K562 (cell line): ENCODE measurements at regions not wholly inside any gene's neighbourhood (a gene's known extent, or its start where the extent isn't known, plus 50 kb on each side); places are given as distances from the start of the nearest gene placed in this dataset.

ENCODE experiments used
- ATAC-seq: fragments of 200-7000 bp; cut with Tn5 transposase; 3 replicates; pipeline ENCODE4 v1.9.1; 2020; ENCODE audit warnings: moderate library complexity
- BruUV-seq: library from RNA; stranded (reverse); fragments of 400-500 nt; replicated peaks from 2 replicates; lab custom pipeline; 2021; lab: Mats Ljungman, UMichigan
- CTCF ChIA-PET: fragments of 300-600 bp; formaldehyde crosslinking; extraction: SDS; loops from one replicate; lab custom pipeline; 2021; ENCODE audit warnings: low intra/inter-chr PET ratio; lab: Yijun Ruan, JAX
- POLR2A ChIA-PET: fragments of 300-600, 350-650 bp; sonication (Branson Sonifier 250); formaldehyde crosslinking; extraction: SDS; loops from one replicate; lab custom pipeline; 2021; ENCODE audit warnings: antibody characterized with exemption, inconsistent platforms; lab: Yijun Ruan, JAX
- DNase-seq, 4 experiments: peaks; one replicate each; pipeline versions ENCODE4 v3.0.0 to v3.0.0-alpha.2; 2011 to 2018; ENCODE audit warnings: low spot score in 3 of 4, mixed read lengths in 3 of 4; ENCODE audit errors: extremely low read depth in 1 of 4
- FAIRE-seq: peaks from 2 replicates; lab custom pipeline; 2011; peaks lifted over from hg19 to GRCh38; lab: Jason Lieb, UNC
- H2AFZ ChIP-seq: 2 replicates; pipeline ENCODE4 v1.6.0; 2011; ENCODE audit warnings: low read depth, low read length, control low read depth, inconsistent platforms
- H3K27ac ChIP-seq: fragments of 200-600 bp; 3 replicates; pipeline ENCODE4 v1.8.0; 2011; ENCODE audit warnings: low read depth, mild to moderate bottlenecking, control low read depth, inconsistent platforms, low read length, moderate library complexity, mixed read lengths; ENCODE audit errors: extremely low read depth
- H3K27me3 ChIP-seq, 2 experiments: fragments of 300-600 bp in 1 of 2; 2 replicates in 1 of 2; 3 replicates in 1 of 2; pipeline versions ENCODE4 v1.6.0 to v1.8.0; 2011; ENCODE audit warnings: inconsistent platforms in 2 of 2, low read length in 2 of 2, mild to moderate bottlenecking in 1 of 2, mixed read lengths in 1 of 2, moderate library complexity in 1 of 2; ENCODE audit not compliant: control insufficient read depth in 2 of 2, insufficient read depth in 2 of 2
- H3K36me3 ChIP-seq: fragments of 300-600 bp; 3 replicates; pipeline ENCODE4 v1.8.0; 2011; ENCODE audit warnings: mild to moderate bottlenecking, low read length, inconsistent platforms; ENCODE audit not compliant: control insufficient read depth, insufficient read depth
- H3K4me1 ChIP-seq, 2 experiments: fragments of 200-600 bp in 1 of 2; replicated peaks in 1 of 2; 2 replicates in 1 of 2; 3 replicates in 1 of 2; pipeline versions ENCODE4 v1.5.1 to v1.8.0; 2011; ENCODE audit warnings: inconsistent platforms in 2 of 2, low read length in 2 of 2, mild to moderate bottlenecking in 1 of 2, mixed read lengths in 1 of 2, moderate library complexity in 1 of 2; ENCODE audit not compliant: control insufficient read depth in 2 of 2, insufficient read depth in 2 of 2
- H3K4me2 ChIP-seq: 2 replicates; pipeline ENCODE4 v1.6.1; 2011; ENCODE audit warnings: low read length, control low read depth, inconsistent platforms, mixed read lengths; ENCODE audit not compliant: insufficient read depth
- H3K4me3 ChIP-seq: fragments of 200-600 bp; sonication (generic), shearing (Covaris generic); 2 replicates; pipeline ENCODE4 v1.5.1; 2016; ENCODE audit warnings: control low read depth, inconsistent platforms
- H3K79me2 ChIP-seq: fragments of 200-600 bp; 3 replicates; pipeline ENCODE4 v1.8.0; 2011; ENCODE audit warnings: low read length, inconsistent platforms; ENCODE audit not compliant: control insufficient read depth, insufficient read depth
- H3K9ac ChIP-seq, 2 experiments: 2 replicates each; pipeline versions ENCODE4 v1.6.0 to v1.6.1; 2011; ENCODE audit warnings: low read depth in 2 of 2, low read length in 2 of 2, control low read depth in 1 of 2, inconsistent platforms in 1 of 2, mild to moderate bottlenecking in 1 of 2, mixed read lengths in 1 of 2; ENCODE audit not compliant: insufficient read depth in 1 of 2
- H3K9me1 ChIP-seq: one replicate; pipeline ENCODE4 v1.6.0; 2011; ENCODE audit warnings: inconsistent platforms, mild to moderate bottlenecking, low read length, moderate library complexity; ENCODE audit not compliant: control insufficient read depth, insufficient read depth
- H3K9me3 ChIP-seq: replicated peaks from 2 replicates; pipeline ENCODE4 v1.5.1; 2011; ENCODE audit warnings: low read depth, low read length, inconsistent platforms; ENCODE audit not compliant: control insufficient read depth, insufficient read depth
- H4K20me1 ChIP-seq: replicated peaks from 2 replicates; pipeline ENCODE4 v1.6.1; 2011; ENCODE audit warnings: low read length, inconsistent platforms, mixed read lengths; ENCODE audit not compliant: control insufficient read depth, insufficient read depth
- CEBPG ChIP-seq, 3 experiments: fragments of 200-800 bp in 1 of 3; sonication (Bioruptor generic) in 1 of 3; sonication (generic) in 1 of 3; formaldehyde crosslinking in 1 of 3; IDR thresholded peaks in 2 of 3; conservative IDR thresholded peaks in 1 of 3; 2 replicates each; pipeline versions ENCODE4 v1.6.1 to v1.8.0; 2016 to 2022; ENCODE audit warnings: missing compliant biosample characterization in 2 of 3, missing genetic modification characterization in 2 of 3, mild to moderate bottlenecking in 1 of 3, missing genetic modification reagents in 1 of 3
- ETV1 ChIP-seq: fragments of 450-650 bp; conservative IDR thresholded peaks from 2 replicates; pipeline ENCODE4 v1.6.1; 2016; ENCODE audit warnings: missing genetic modification characterization, control low read depth, low read depth, missing compliant biosample characterization
- FOXM1 ChIP-seq, 2 experiments: fragments of 450-650 bp in 1 of 2; sonication (generic) in 1 of 2; formaldehyde crosslinking in 1 of 2; IDR thresholded peaks; 2 replicates each; pipeline versions ENCODE4 v1.6.1 to v1.9.0; 2017 to 2022; ENCODE audit warnings: low read depth in 2 of 2, mild to moderate bottlenecking in 2 of 2, missing genetic modification reagents in 1 of 2, moderate library complexity in 1 of 2
- HINFP ChIP-seq: fragments of 450-650 bp; conservative IDR thresholded peaks from 2 replicates; pipeline ENCODE4 v1.6.1; 2016; ENCODE audit warnings: missing genetic modification characterization, low read depth, mild to moderate bottlenecking, control low read depth, missing compliant biosample characterization
- KLF13 ChIP-seq: fragments of 450-650 bp; IDR thresholded peaks from 2 replicates; pipeline ENCODE4 v1.6.1; 2016; ENCODE audit warnings: missing genetic modification characterization, low read depth, mild to moderate bottlenecking, missing compliant biosample characterization, moderate library complexity, borderline replicate concordance
- MTF1 ChIP-seq: fragments of 250-450 bp; sonication (Bioruptor Pico); IDR thresholded peaks from 2 replicates; pipeline ENCODE4 v1.9.0; 2021; ENCODE audit warnings: moderate library complexity, mild to moderate bottlenecking, inconsistent platforms, borderline replicate concordance
- TBP ChIP-seq: optimal IDR thresholded peaks from 2 replicates; pipeline ENCODE3; 2011; ENCODE audit warnings: low read depth, low read length, improper control_type of control experiment
- THAP7 ChIP-seq: fragments of 250-450 bp; sonication (Bioruptor Pico); IDR thresholded peaks from 2 replicates; pipeline ENCODE4 v1.5.0; 2021
- ZNF41 ChIP-seq: fragments of 250-450 bp; sonication (Bioruptor Pico); conservative IDR thresholded peaks from 2 replicates; pipeline ENCODE4 v1.4.0; 2020; ENCODE audit warnings: mild to moderate bottlenecking
- ZNF589 ChIP-seq: fragments of 200-800 bp; sonication (Bioruptor generic); IDR thresholded peaks from 2 replicates; pipeline ENCODE4 v1.6.1; 2016; ENCODE audit warnings: low read depth, missing genetic modification characterization, missing compliant biosample characterization
- ZNF707 ChIP-seq: fragments of 250-450 bp; sonication (Bioruptor Pico); conservative IDR thresholded peaks from 2 replicates; pipeline ENCODE4 v1.8.0; 2022; ENCODE audit warnings: inconsistent platforms, mild to moderate bottlenecking, moderate library complexity
- ZNF79 ChIP-seq: fragments of 250-450 bp; sonication (Bioruptor Pico); IDR thresholded peaks from 2 replicates; pipeline ENCODE4 v1.4.0; 2020; ENCODE audit warnings: low read depth, mild to moderate bottlenecking, moderate library complexity
- WGBS: fragments of 100-300 bp; shearing (Covaris generic); methylation state at CpG from one replicate; pipeline ENCODE4 v1.1.6; 2016; ENCODE audit warnings: low coverage, mixed read lengths; ENCODE audit not compliant: insufficient coverage; ENCODE audit errors: missing lambda C conversion rate; 5-methylcytosine and 5-hydroxymethylcytosine counted together
- in situ Hi-C: fragments of 300-500 bp; cut with MboI; formaldehyde crosslinking; loops from 4 replicates; pipeline ENCODE4 v1.15.0; 2018; ENCODE audit warnings: inconsistent platforms, mixed read lengths
- intact Hi-C: fragments of 100-400 bp; cut with micrococcal nuclease; formaldehyde crosslinking; loops from 2 replicates; pipeline ENCODE4 v1.14.2; 2022
- TF ChIP-seq, protein P1 (sequence below): fragments of 200-800 bp; sonication (Bioruptor generic); IDR thresholded peaks from 2 replicates; pipeline ENCODE4 v1.6.1; 2016; ENCODE audit warnings: missing genetic modification characterization, missing compliant biosample characterization

DNA sequence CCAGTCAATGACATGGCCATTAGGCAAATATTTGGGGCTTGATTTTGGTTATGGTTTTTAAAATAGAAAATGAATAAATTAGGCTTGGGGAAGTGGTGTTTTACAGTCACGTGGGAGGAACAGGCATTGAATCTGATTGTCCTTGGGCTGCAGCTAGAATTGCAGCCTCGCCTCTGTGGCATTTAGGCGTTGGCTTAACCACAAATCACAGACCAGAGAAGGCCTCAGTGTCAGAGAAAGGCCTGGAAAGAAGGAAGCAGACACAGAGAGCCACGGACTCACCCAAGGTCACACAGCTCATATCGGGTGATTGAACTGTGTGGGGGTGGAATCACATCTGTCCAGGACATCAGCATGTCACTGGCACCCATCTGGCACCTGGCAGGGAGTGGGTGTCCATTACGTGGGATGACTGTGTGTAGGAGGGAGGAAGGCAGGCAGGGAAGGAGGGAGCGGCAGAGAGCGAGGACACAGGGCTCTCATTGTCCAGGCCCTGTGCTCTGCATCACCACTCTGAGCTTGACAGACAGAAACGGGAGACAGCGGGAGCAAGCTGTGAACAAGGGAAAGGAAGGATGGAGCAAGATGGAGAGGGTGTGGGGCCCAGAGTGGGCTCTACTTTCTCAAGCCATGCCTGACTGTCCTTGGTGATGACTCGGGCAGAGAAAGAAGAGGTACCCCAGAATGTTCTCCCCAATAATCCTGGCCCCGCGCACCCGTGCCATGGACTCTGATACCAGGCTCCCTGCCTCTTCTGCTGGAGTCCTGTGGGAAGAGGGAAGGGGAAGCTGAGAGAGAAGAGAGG lies 186.4 kb downstream of the FAM43A start:
- BruUV-seq: no TSS peak
- 2% methylated on average over 12 of the region's 14 CpGs for WGBS
- H3K9ac ChIP-seq: no peak overlapping the region
- DNase-seq (no peak), FAIRE-seq (no peak), ATAC-seq (no peak)
- no peak overlapping the region for H3K4me2 ChIP-seq
- H3K9me3 ChIP-seq: no peaks in the 10 kb centered on the region
- 0 out of 2 replicates have a peak, but pooled peaks cover 2% of the 10 kb centered on the region for H4K20me1 ChIP-seq
- no peaks in the 10 kb centered on the region for H3K79me2 ChIP-seq
- ChIA-PET POLR2A (interaction anchor here (1.5 kb wide), 1 partner anchor 20 kb away, joined by 4 read pairs; no protein-coding TSS in a partner anchor), CTCF (no interaction called here)
- H3K36me3 ChIP-seq: no peaks in the 10 kb centered on the region
- H3K9me1 ChIP-seq: no peaks in the 10 kb centered on the region
- peaks cover 29 to 78% of the 10 kb centered on the region in 2 experiments for H3K27me3 ChIP-seq
- H3K4me1 ChIP-seq: no peaks in the 10 kb centered on the region
- no peak overlapping the region for H3K4me3 ChIP-seq
- no peak overlapping the region for H3K27ac ChIP-seq
- intact Hi-C loops: no loop called here
- H2AFZ ChIP-seq: no peak overlapping the region
- in situ Hi-C loops: no loop called here
- TF ChIP-seq HINFP (tag) (no peak), ZNF589 (CRISPR knock-in tag) (no peak), ZNF79 (CRISPR knock-in tag) (no peak), FOXM1 (IDR thresholded peaks at IDR 0.05; ENCODE audit: low read depth) (no peak), FOXM1 (CRISPR knock-in tag; IDR thresholded peaks at IDR 0.05; ENCODE audit: low read depth) (no peak), MTF1 (CRISPR knock-in tag) (no peak), ZNF707 (no peak), ZNF41 (CRISPR knock-in tag) (no peak), KLF13 (tag) (no peak), CEBPG (CRISPR knock-in tag; IDR thresholded peaks at IDR 0.05) (no peak), CEBPG (tag; conservative IDR thresholded peaks at IDR 0.05 in 1 of 2, IDR thresholded peaks at IDR 0.05 in 1 of 2) (no peak), TBP (no peak), ETV1 (tag) (no peak), THAP7 (no peak)
- TF ChIP-seq, protein P1, sequence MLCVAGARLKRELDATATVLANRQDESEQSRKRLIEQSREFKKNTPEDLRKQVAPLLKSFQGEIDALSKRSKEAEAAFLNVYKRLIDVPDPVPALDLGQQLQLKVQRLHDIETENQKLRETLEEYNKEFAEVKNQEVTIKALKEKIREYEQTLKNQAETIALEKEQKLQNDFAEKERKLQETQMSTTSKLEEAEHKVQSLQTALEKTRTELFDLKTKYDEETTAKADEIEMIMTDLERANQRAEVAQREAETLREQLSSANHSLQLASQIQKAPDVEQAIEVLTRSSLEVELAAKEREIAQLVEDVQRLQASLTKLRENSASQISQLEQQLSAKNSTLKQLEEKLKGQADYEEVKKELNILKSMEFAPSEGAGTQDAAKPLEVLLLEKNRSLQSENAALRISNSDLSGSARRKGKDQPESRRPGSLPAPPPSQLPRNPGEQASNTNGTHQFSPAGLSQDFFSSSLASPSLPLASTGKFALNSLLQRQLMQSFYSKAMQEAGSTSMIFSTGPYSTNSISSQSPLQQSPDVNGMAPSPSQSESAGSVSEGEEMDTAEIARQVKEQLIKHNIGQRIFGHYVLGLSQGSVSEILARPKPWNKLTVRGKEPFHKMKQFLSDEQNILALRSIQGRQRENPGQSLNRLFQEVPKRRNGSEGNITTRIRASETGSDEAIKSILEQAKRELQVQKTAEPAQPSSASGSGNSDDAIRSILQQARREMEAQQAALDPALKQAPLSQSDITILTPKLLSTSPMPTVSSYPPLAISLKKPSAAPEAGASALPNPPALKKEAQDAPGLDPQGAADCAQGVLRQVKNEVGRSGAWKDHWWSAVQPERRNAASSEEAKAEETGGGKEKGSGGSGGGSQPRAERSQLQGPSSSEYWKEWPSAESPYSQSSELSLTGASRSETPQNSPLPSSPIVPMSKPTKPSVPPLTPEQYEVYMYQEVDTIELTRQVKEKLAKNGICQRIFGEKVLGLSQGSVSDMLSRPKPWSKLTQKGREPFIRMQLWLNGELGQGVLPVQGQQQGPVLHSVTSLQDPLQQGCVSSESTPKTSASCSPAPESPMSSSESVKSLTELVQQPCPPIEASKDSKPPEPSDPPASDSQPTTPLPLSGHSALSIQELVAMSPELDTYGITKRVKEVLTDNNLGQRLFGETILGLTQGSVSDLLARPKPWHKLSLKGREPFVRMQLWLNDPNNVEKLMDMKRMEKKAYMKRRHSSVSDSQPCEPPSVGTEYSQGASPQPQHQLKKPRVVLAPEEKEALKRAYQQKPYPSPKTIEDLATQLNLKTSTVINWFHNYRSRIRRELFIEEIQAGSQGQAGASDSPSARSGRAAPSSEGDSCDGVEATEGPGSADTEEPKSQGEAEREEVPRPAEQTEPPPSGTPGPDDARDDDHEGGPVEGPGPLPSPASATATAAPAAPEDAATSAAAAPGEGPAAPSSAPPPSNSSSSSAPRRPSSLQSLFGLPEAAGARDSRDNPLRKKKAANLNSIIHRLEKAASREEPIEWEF (CRISPR knock-in tag): no peak
